GM18868 (cell line): ENCODE measurements at regions not wholly inside any gene's neighbourhood (a gene's known extent, or its start where the extent isn't known, plus 50 kb on each side); places are given as distances from the start of the nearest gene placed in this dataset.

Experiments used
- ATAC-seq: cut with Tn5 transposase; IDR thresholded peaks from one replicate; pipeline ENCODE4 v1.9.1; 2021; ENCODE audit warnings: mild to moderate bottlenecking, moderate library complexity; ENCODE audit not compliant: unreplicated experiment

- ATAC-seq = no peak
Measured at GRCh38 chr7:155201325-155202087, 96.2 kb upstream of the INSIG1 start.

GRCh38 chr7:155202106-155202871 is 95.4 kb upstream of the INSIG1 start:
- no peak for ATAC-seq

GRCh38 chr7:155203059-155203881 is 94.4 kb upstream of the INSIG1 start:
- no peak for ATAC-seq

GRCh38 chr7:155203882-155204691 is 93.6 kb upstream of the INSIG1 start:
- ATAC-seq = no peak

GRCh38 chr7:155204744-155205367 is 92.8 kb upstream of the INSIG1 start:
- no peak for ATAC-seq

- ATAC-seq = peak; percentile 83
Measured at GRCh38 chr7:155205368-155206317, 92.0 kb upstream of the INSIG1 start.

- ATAC-seq = peak; percentile 37
Measured at GRCh38 chr7:155206318-155207020, 91.2 kb upstream of the INSIG1 start.

GRCh38 chr7:155207326-155208002 is 90.2 kb upstream of the INSIG1 start:
- no peak for ATAC-seq

GRCh38 chr7:155208681-155209477 is 88.8 kb upstream of the INSIG1 start:
- ATAC-seq = no peak

- no peak for ATAC-seq
Measured at GRCh38 chr7:155209478-155210319, 88.0 kb upstream of the INSIG1 start.

GRCh38 chr7:155210356-155210755 is 87.3 kb upstream of the INSIG1 start:
- no peak for ATAC-seq

GRCh38 chr7:155211173-155211572 is 86.5 kb upstream of the INSIG1 start:
- ATAC-seq = no peak

- ATAC-seq = no peak
Measured at GRCh38 chr7:155211761-155212160, 85.9 kb upstream of the INSIG1 start.

GRCh38 chr7:155212301-155213015 is 85.2 kb upstream of the INSIG1 start:
- ATAC-seq = no peak

GRCh38 chr7:155213385-155213784 is 84.3 kb upstream of the INSIG1 start:
- no peak for ATAC-seq
